ENCODE measurements at regions not wholly inside any gene's neighbourhood (a gene's known extent, or its start where the extent isn't known, plus 50 kb on each side); places are given as distances from the start of the nearest gene placed in this dataset.

- H3K27me3 ChIP-seq (ENCODE audit: control insufficient read depth, insufficient read depth, low read length): no peaks in the 10 kb centered on the region
- TF ChIP-seq CTCF (IDR thresholded peaks at IDR 0.05; ENCODE audit: insufficient read depth, low read depth, low read length): no peak
Observed at GRCh38 chr19:7419777-7420439, 68.9 kb downstream of the PEX11G start.

GRCh38 chr19:7421941-7422744 lies 66.7 kb downstream of the PEX11G start:
- Histone ChIP-seq H3K4me3 (ENCODE audit: low read depth, low read length) (no peak overlapping the region), H3K36me3 (ENCODE audit: control insufficient read depth, insufficient read depth, low read length) (peaks cover 4% of the 10 kb centered on the region), H3K27me3 (ENCODE audit: control insufficient read depth, insufficient read depth, low read length) (no peaks in the 10 kb centered on the region)
- ChIA-PET POLR2A (no interaction called here), CTCF (no interaction called here)
- TF ChIP-seq CTCF (IDR thresholded peaks at IDR 0.05; ENCODE audit: insufficient read depth, low read depth, low read length): no peak
- DNase-seq (ENCODE audit: low read depth): no peak

More at GRCh38 chr19:7419777-7420439, 68.9 kb downstream of the PEX11G start:
- ChIA-PET POLR2A (no interaction called here), CTCF (no interaction called here)
- Histone ChIP-seq H3K4me3 (ENCODE audit: low read depth, low read length) (no peak overlapping the region), H3K36me3 (ENCODE audit: control insufficient read depth, insufficient read depth, low read length) (peaks cover 3% of the 10 kb centered on the region; the same call in 1 of the 2 replicates)
- no peak for DNase-seq (ENCODE audit: low read depth)
